ENCODE measurements at regions not wholly inside any gene's neighbourhood (a gene's known extent, or its start where the extent isn't known, plus 50 kb on each side); places are given as distances from the start of the nearest gene placed in this dataset.

DNA sequence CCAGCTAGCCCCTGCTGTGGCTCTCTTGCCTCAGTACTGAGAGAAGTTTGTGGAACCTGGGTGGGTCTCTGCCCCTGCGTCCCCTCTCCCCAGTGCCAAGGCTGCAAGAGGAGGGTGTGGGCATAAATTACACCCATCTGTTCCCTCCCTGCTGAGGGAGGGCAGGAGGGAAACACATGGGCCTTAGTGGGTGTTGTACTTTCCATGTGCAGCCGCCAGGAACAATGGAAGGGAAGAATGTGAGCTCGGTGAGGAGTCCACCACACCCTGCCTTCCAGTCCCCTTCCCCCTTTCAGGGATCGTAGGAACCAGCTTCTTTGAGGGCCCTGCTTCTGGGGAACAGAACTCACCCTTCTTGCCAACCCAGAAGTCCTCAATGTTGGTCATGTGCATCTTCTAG lies 138.2 kb upstream of the KLF4 start:
- TF ChIP-seq POLR2A (IDR thresholded peaks at IDR 0.05) (no peak), EP300 (IDR thresholded peaks at IDR 0.05) (no peak), POLR2AphosphoS5 (IDR thresholded peaks at IDR 0.05) (no peak)
- TF ChIP-seq, protein P1, sequence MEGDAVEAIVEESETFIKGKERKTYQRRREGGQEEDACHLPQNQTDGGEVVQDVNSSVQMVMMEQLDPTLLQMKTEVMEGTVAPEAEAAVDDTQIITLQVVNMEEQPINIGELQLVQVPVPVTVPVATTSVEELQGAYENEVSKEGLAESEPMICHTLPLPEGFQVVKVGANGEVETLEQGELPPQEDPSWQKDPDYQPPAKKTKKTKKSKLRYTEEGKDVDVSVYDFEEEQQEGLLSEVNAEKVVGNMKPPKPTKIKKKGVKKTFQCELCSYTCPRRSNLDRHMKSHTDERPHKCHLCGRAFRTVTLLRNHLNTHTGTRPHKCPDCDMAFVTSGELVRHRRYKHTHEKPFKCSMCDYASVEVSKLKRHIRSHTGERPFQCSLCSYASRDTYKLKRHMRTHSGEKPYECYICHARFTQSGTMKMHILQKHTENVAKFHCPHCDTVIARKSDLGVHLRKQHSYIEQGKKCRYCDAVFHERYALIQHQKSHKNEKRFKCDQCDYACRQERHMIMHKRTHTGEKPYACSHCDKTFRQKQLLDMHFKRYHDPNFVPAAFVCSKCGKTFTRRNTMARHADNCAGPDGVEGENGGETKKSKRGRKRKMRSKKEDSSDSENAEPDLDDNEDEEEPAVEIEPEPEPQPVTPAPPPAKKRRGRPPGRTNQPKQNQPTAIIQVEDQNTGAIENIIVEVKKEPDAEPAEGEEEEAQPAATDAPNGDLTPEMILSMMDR (IDR thresholded peaks at IDR 0.05), result no peak
